CD4-positive, CD25-positive, alpha-beta regulatory T cell (primary cell): ENCODE measurements at regions not wholly inside any gene's neighbourhood (a gene's known extent, or its start where the extent isn't known, plus 50 kb on each side); places are given as distances from the start of the nearest gene placed in this dataset.

ENCODE experiments used
- ATAC-seq, 2 donors: fragments of 150-1000 bp; cut with Tn5 transposase; one replicate each; pipeline ENCODE4 v1.10.0; 2021; ENCODE audit warnings: low read depth in 2 of 2, moderate number of reproducible peaks in 2 of 2, moderate library complexity in 1 of 2
- DNase-seq, 3 donors: peaks; one replicate each; pipeline versions ENCODE4 v3.0.0 to v3.0.0-alpha.2; 2012 to 2022; ENCODE audit warnings: mixed read lengths in 1 of 3
- H3K27ac ChIP-seq: one replicate; pipeline ENCODE4 v1.7.0; 2013; ENCODE audit warnings: mild to moderate bottlenecking, low read length; ENCODE audit not compliant: insufficient read depth, poor library complexity, severe bottlenecking
- H3K27me3 ChIP-seq: one replicate; pipeline ENCODE4 v1.7.0; 2013; ENCODE audit warnings: low read length; ENCODE audit not compliant: control insufficient read depth, insufficient read depth
- H3K36me3 ChIP-seq: one replicate; pipeline ENCODE4 v1.7.0; 2013; ENCODE audit warnings: mild to moderate bottlenecking, low read length, moderate library complexity; ENCODE audit not compliant: control insufficient read depth, insufficient read depth
- H3K4me1 ChIP-seq: 2 replicates; pipeline ENCODE4 v1.7.0; 2013; ENCODE audit warnings: mild to moderate bottlenecking, low read length; ENCODE audit not compliant: insufficient read depth, control insufficient read depth, poor library complexity, severe bottlenecking
- H3K4me3 ChIP-seq: one replicate; pipeline ENCODE4 v1.7.0; 2013; ENCODE audit warnings: low read depth, mild to moderate bottlenecking, low read length, moderate library complexity
- H3K9me3 ChIP-seq, 2 experiments: 1 replicate in 1 of 2; 2 replicates in 1 of 2; pipeline ENCODE4 v1.7.0; 2013; ENCODE audit warnings: low read length in 2 of 2, mild to moderate bottlenecking in 1 of 2, moderate library complexity in 1 of 2; ENCODE audit not compliant: control insufficient read depth in 2 of 2
- H3K27ac Mint-ChIP-seq, 3 donors: one replicate each; pipeline ENCODE4 v1.8.0; 2020 to 2022; ENCODE audit warnings: mild to moderate bottlenecking in 3 of 3, mixed read lengths in 3 of 3, moderate library complexity in 2 of 3
- H3K27me3 Mint-ChIP-seq: one replicate; pipeline ENCODE4 v1.8.0; 2022; ENCODE audit warnings: mild to moderate bottlenecking, mixed read lengths
- H3K36me3 Mint-ChIP-seq: one replicate; pipeline ENCODE4 v1.8.0; 2020; ENCODE audit warnings: mixed read lengths
- H3K4me1 Mint-ChIP-seq, 4 donors: one replicate each; pipeline ENCODE4 v1.8.0; 2020 to 2022; ENCODE audit warnings: mixed read lengths in 4 of 4, mild to moderate bottlenecking in 1 of 4
- H3K4me3 Mint-ChIP-seq, 4 donors: one replicate each; pipeline ENCODE4 v1.8.0; 2020 to 2022; ENCODE audit warnings: mild to moderate bottlenecking in 4 of 4, mixed read lengths in 4 of 4, moderate library complexity in 3 of 4
- H3K9me3 Mint-ChIP-seq, 7 donors: one replicate each; pipeline ENCODE4 v1.8.0; 2020 to 2022; ENCODE audit warnings: mixed read lengths in 7 of 7, mild to moderate bottlenecking in 3 of 7, moderate library complexity in 2 of 7

- no peak overlapping the region for H3K27ac Mint-ChIP-seq
- Histone ChIP-seq H3K4me3 (no peak overlapping the region), H3K36me3 (no peaks in the 10 kb centered on the region), H3K9me3 (no peaks in the 10 kb centered on the region), H3K27ac (no peak overlapping the region), H3K4me1 (no peaks in the 10 kb centered on the region), H3K27me3 (no peaks in the 10 kb centered on the region)
- ATAC-seq (no peak), DNase-seq (no peak)
- H3K36me3 Mint-ChIP-seq = no peaks in the 10 kb centered on the region
- H3K27me3 Mint-ChIP-seq = no peaks in the 10 kb centered on the region
- H3K4me1 Mint-ChIP-seq = no peaks in the 10 kb centered on the region
- H3K4me3 Mint-ChIP-seq = no peak overlapping the region
- H3K9me3 Mint-ChIP-seq = peaks cover 0 to 4% (median 0%) of the 10 kb centered on the region in 7 donors
Measured at GRCh38 chr10:94129393-94130130, 135.8 kb downstream of the PLCE1 start.

- no peak overlapping the region for H3K4me3 ChIP-seq
- Mint-ChIP-seq H3K4me1 (no peaks in the 10 kb centered on the region), H3K4me3 (no peak overlapping the region), H3K36me3 (no peaks in the 10 kb centered on the region), H3K27ac (no peak overlapping the region), H3K9me3 (peaks cover 0 to 4% (median 0%) of the 10 kb centered on the region in 7 donors), H3K27me3 (no peaks in the 10 kb centered on the region)
- H3K27me3 ChIP-seq = no peaks in the 10 kb centered on the region
- no peaks in the 10 kb centered on the region for H3K4me1 ChIP-seq
- DNase-seq = no peak
- no peak for ATAC-seq
- H3K27ac ChIP-seq = no peak overlapping the region
- no peaks in the 10 kb centered on the region for H3K36me3 ChIP-seq
- no peaks in the 10 kb centered on the region for H3K9me3 ChIP-seq
Measured at GRCh38 chr10:94131885-94132284, 138.2 kb downstream of the PLCE1 start.

- Mint-ChIP-seq H3K9me3 (peaks cover 0 to 4% (median 0%) of the 10 kb centered on the region in 7 donors), H3K4me3 (no peak overlapping the region), H3K36me3 (no peaks in the 10 kb centered on the region), H3K27me3 (peaks cover 3% of the 10 kb centered on the region), H3K27ac (no peak overlapping the region), H3K4me1 (no peaks in the 10 kb centered on the region)
- H3K9me3 ChIP-seq = no peaks in the 10 kb centered on the region
- no peaks in the 10 kb centered on the region for H3K36me3 ChIP-seq
- H3K27me3 ChIP-seq = no peaks in the 10 kb centered on the region
- H3K4me3 ChIP-seq = no peak overlapping the region
- no peak overlapping the region for H3K27ac ChIP-seq
- no peaks in the 10 kb centered on the region for H3K4me1 ChIP-seq
- ATAC-seq (no peak), DNase-seq (no peak)
Measured at GRCh38 chr10:94133239-94133638, 139.5 kb downstream of the PLCE1 start.

GRCh38 chr10:94137747-94138146 lies 144.0 kb downstream of the PLCE1 start:
- no peak for DNase-seq
- H3K27ac ChIP-seq = no peak overlapping the region
- Mint-ChIP-seq H3K36me3 (no peaks in the 10 kb centered on the region), H3K4me3 (no peak overlapping the region), H3K27ac (no peak overlapping the region), H3K4me1 (no peaks in the 10 kb centered on the region), H3K9me3 (peaks cover 0 to 2% (median 0%) of the 10 kb centered on the region in 7 donors), H3K27me3 (peaks cover 9% of the 10 kb centered on the region)
- no peaks in the 10 kb centered on the region for H3K9me3 ChIP-seq
- no peaks in the 10 kb centered on the region for H3K4me1 ChIP-seq
- H3K36me3 ChIP-seq = no peaks in the 10 kb centered on the region
- H3K4me3 ChIP-seq = no peak overlapping the region
- H3K27me3 ChIP-seq = no peaks in the 10 kb centered on the region
- ATAC-seq = no peak

GRCh38 chr10:94138391-94138790 lies 144.7 kb downstream of the PLCE1 start:
- Mint-ChIP-seq H3K27ac (no peak overlapping the region), H3K4me1 (no peaks in the 10 kb centered on the region), H3K36me3 (no peaks in the 10 kb centered on the region), H3K4me3 (no peak overlapping the region), H3K9me3 (peaks cover 0 to 2% (median 0%) of the 10 kb centered on the region in 7 donors), H3K27me3 (peaks cover 9% of the 10 kb centered on the region)
- Histone ChIP-seq H3K27me3 (no peaks in the 10 kb centered on the region), H3K4me1 (no peaks in the 10 kb centered on the region), H3K4me3 (no peak overlapping the region), H3K9me3 (no peaks in the 10 kb centered on the region), H3K36me3 (no peaks in the 10 kb centered on the region), H3K27ac (no peak overlapping the region)
- ATAC-seq (no peak), DNase-seq (no peak)

- Mint-ChIP-seq H3K36me3 (no peaks in the 10 kb centered on the region), H3K4me3 (no peak overlapping the region), H3K9me3 (peaks cover 0 to 3% (median 0%) of the 10 kb centered on the region in 7 donors), H3K27me3 (peaks cover 6% of the 10 kb centered on the region), H3K27ac (no peak overlapping the region), H3K4me1 (no peaks in the 10 kb centered on the region)
- ATAC-seq (no peak), DNase-seq (no peak)
- H3K9me3 ChIP-seq = no peaks in the 10 kb centered on the region
- no peaks in the 10 kb centered on the region for H3K36me3 ChIP-seq
- H3K4me1 ChIP-seq = no peaks in the 10 kb centered on the region
- no peak overlapping the region for H3K4me3 ChIP-seq
- H3K27ac ChIP-seq = no peak overlapping the region
- no peaks in the 10 kb centered on the region for H3K27me3 ChIP-seq
Measured at GRCh38 chr10:94143261-94143660, 149.5 kb downstream of the PLCE1 start.

GRCh38 chr10:94146313-94146712 lies 152.6 kb downstream of the PLCE1 start:
- ATAC-seq (no peak), DNase-seq (no peak)
- Histone ChIP-seq H3K4me1 (no peaks in the 10 kb centered on the region), H3K9me3 (no peaks in the 10 kb centered on the region), H3K4me3 (no peak overlapping the region), H3K27me3 (no peaks in the 10 kb centered on the region), H3K27ac (no peak overlapping the region), H3K36me3 (no peaks in the 10 kb centered on the region)
- H3K4me3 Mint-ChIP-seq = no peak overlapping the region
- H3K9me3 Mint-ChIP-seq = peaks cover 0 to 3% (median 0%) of the 10 kb centered on the region in 7 donors
- H3K36me3 Mint-ChIP-seq = no peaks in the 10 kb centered on the region
- H3K27ac Mint-ChIP-seq = no peak overlapping the region
- H3K27me3 Mint-ChIP-seq = no peaks in the 10 kb centered on the region
- no peaks in the 10 kb centered on the region for H3K4me1 Mint-ChIP-seq

GRCh38 chr10:94146746-94147145 lies 153.0 kb downstream of the PLCE1 start:
- no peaks in the 10 kb centered on the region for H3K4me1 ChIP-seq
- no peak overlapping the region for H3K27ac ChIP-seq
- DNase-seq = no peak

More at GRCh38 chr10:94146746-94147145, 153.0 kb downstream of the PLCE1 start:
- Histone ChIP-seq H3K4me3 (no peak overlapping the region), H3K9me3 (no peaks in the 10 kb centered on the region), H3K27me3 (no peaks in the 10 kb centered on the region), H3K36me3 (no peaks in the 10 kb centered on the region)
- no peaks in the 10 kb centered on the region for H3K36me3 Mint-ChIP-seq
- H3K4me1 Mint-ChIP-seq = no peaks in the 10 kb centered on the region
- ATAC-seq = no peak
- H3K9me3 Mint-ChIP-seq = peaks cover 0 to 3% (median 0%) of the 10 kb centered on the region in 7 donors
- no peaks in the 10 kb centered on the region for H3K27me3 Mint-ChIP-seq
- no peak overlapping the region for H3K4me3 Mint-ChIP-seq
- H3K27ac Mint-ChIP-seq = no peak overlapping the region
